Spleen (tissue), 7 donors: ENCODE measurements at regions not wholly inside any gene's neighbourhood (a gene's known extent, or its start where the extent isn't known, plus 50 kb on each side); places are given as distances from the start of the nearest gene placed in this dataset.

ENCODE experiments used
- CTCF ChIP-seq, 11 experiments: fragments of 200-600 bp in 7 of 11; fragments of 450-650 bp in 4 of 11; sonication (generic) in 4 of 11; IDR thresholded peaks in 8 of 11; conservative IDR thresholded peaks in 3 of 11; 1 replicate in 7 of 11; 2 replicates in 4 of 11; pipeline versions ENCODE4 v1.4.0 to v1.8.0; 2016 to 2021; ENCODE audit warnings: antibody characterized with exemption in 11 of 11, inconsistent platforms in 4 of 11, mild to moderate bottlenecking in 1 of 11
- POLR2AphosphoS5 ChIP-seq, 3 donors: sonication (generic); formaldehyde crosslinking; IDR thresholded peaks; one replicate each; pipeline ENCODE4 v1.5.1; 2017; ENCODE audit warnings: antibody characterized with exemption in 3 of 3
- donor health status: DM: no; HTN: no; CAD: no; lungs with moderate emphysema.
- donor health status: DM: no; HTN: no; CAD: no.
- donor health status: DM: no; HTN: no; CAD: no.

DNA sequence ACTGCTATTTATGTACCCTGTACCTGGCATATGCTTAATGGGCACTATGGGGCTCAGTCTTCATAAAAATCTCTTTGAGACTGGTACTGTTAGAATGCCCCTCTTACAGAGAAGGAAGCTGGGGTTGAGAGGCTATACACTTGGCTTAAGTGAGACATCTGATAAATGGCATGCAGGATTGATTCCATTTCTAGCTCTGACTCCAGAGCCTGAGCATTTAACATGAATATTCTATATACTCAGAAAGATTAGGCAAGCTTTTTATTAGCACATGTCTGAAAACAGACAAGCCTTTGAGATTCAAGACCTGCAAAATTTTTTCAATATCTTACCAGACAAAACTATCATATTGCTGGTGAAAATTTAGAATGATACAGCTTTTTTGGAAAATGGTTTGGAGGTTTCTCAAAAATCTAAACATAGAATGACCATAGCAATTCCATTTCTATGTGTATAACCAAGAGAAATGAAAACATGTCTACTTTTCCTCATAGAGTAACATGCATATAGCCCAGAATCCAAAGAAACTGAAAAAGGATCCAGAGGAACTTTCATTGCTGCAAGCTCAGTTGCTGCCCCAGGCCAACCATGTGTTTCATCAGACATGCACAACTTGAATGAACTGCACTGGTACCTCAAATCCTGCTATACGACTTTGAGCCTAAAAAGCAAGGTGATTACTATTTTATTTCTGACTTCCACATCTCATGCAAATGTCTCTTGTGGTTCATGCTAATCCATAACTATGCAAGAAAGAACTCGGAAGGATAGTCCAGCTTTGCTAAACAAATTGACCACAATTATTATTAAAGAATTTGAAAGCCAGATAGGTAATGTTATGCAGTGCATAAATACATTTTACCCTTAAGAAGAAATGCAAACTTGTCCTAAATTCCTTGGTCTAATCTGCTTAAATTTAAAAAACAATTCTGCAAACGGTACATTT, 389.0 kb upstream of the GRIA1 start:
- TF ChIP-seq CTCF (IDR thresholded peaks at IDR 0.05 in 8 of 11, conservative IDR thresholded peaks at IDR 0.05 in 3 of 11) (no peak), POLR2AphosphoS5 (IDR thresholded peaks at IDR 0.05) (no peak)
